Memory B cell (primary cell): ENCODE measurements at regions not wholly inside any gene's neighbourhood (a gene's known extent, or its start where the extent isn't known, plus 50 kb on each side); places are given as distances from the start of the nearest gene placed in this dataset.
"Not testable (repeated sequence)": the region's sequence is repeated elsewhere in the genome, so short reads cannot be mapped to it uniquely, and the experiment has no call there.

ENCODE experiments used
- ATAC-seq: fragments of 150-1000 bp; cut with Tn5 transposase; 2 replicates; pipeline ENCODE4 v1.10.0; 2021; ENCODE audit warnings: low read depth, mild to moderate bottlenecking, moderate library complexity
- DNase-seq, 2 donors: peaks; one replicate each; pipeline ENCODE4 v3.0.0; 2022; ENCODE audit warnings: low spot score in 2 of 2
- H3K27ac Mint-ChIP-seq: one replicate; pipeline ENCODE4 v1.8.0; 2022; ENCODE audit warnings: mild to moderate bottlenecking, moderate library complexity, mixed read lengths
- H3K27me3 Mint-ChIP-seq: one replicate; pipeline ENCODE4 v1.8.0; 2022; ENCODE audit warnings: mixed read lengths
- H3K36me3 Mint-ChIP-seq: one replicate; pipeline ENCODE4 v1.8.0; 2022; ENCODE audit warnings: mild to moderate bottlenecking, mixed read lengths
- H3K4me1 Mint-ChIP-seq: one replicate; pipeline ENCODE4 v1.8.0; 2022; ENCODE audit warnings: mixed read lengths
- H3K4me3 Mint-ChIP-seq: one replicate; pipeline ENCODE4 v1.8.0; 2022; ENCODE audit warnings: mild to moderate bottlenecking, moderate library complexity, mixed read lengths
- H3K9me3 Mint-ChIP-seq: one replicate; pipeline ENCODE4 v1.8.0; 2022; ENCODE audit warnings: mixed read lengths

DNA sequence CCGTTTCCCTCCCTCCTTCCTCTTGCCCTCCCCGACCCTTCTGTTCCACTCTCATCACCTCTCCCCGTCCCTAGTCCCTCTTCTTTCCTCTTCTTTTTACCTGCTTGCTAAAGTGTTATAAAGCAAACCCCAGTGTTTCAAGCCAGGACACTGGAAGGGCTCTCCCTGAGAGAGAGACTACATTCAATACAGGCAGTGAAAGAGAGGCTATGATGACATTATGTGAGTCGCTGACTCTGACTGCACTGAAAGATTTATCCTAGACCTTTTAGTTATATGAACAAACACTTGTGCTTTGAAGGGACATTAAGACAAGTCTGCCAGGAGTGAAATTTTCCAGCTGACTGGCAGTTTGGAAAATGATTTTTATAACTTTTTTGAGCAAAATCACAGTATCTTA lies 155.7 kb downstream of the S1PR1 start:
- Mint-ChIP-seq H3K4me3 (no peak overlapping the region), H3K9me3 (peaks cover 3% of the 10 kb centered on the region), H3K4me1 (peaks cover 32% of the 10 kb centered on the region), H3K36me3 (peaks cover 5% of the 10 kb centered on the region), H3K27me3 (no peaks in the 10 kb centered on the region), H3K27ac (peak overlapping the region; percentile 70)
- ATAC-seq (no peak), DNase-seq (no peak)

DNA sequence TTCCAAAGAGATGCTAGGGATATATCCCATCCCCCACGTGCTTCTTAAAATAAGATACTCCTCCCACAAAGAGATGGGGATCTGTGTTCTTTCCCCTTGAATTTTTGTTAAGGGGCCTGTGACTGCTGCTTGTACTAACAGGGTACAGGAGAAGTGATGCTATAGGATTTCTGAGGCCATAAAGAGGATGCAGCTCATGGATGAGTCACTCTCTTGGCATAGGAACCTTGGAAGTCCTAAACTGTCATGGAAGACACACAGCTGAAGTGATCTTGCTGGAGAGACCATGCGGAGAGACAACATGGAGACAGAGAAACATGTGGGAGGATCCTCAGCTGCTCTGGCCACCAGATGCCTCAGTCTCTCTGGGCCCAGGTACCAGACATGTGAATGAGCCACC lies 157.2 kb downstream of the S1PR1 start:
- ATAC-seq (no peak), DNase-seq (no peak)
- peaks cover 23% of the 10 kb centered on the region for H3K4me1 Mint-ChIP-seq
- no peaks in the 10 kb centered on the region for H3K9me3 Mint-ChIP-seq
- no peak overlapping the region for H3K27ac Mint-ChIP-seq
- H3K4me3 Mint-ChIP-seq, result no peak overlapping the region
- H3K27me3 Mint-ChIP-seq, result no peaks in the 10 kb centered on the region
- H3K36me3 Mint-ChIP-seq, result no peaks in the 10 kb centered on the region

DNA sequence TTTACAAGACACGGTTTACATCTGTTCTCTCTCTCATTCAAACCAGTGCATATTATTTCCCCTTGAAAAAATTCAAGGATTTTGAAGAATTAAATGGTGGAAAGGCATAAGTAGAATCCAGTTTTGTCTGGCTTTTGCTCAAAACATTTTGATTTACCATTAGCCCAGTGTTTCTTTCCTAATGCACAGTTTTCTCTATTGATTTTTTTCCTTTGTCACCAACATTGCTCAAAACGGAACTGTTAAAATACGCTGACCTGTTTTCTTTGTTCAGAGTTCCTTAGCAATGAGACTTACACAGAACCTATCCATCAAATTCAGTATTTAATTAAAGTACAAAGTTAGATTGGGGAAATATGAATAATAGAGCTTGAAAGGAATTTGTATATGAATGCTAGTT lies 162.4 kb downstream of the S1PR1 start:
- Mint-ChIP-seq H3K4me3 (no peak overlapping the region), H3K27me3 (no peaks in the 10 kb centered on the region), H3K36me3 (no peaks in the 10 kb centered on the region), H3K4me1 (peaks cover 6% of the 10 kb centered on the region), H3K9me3 (no peaks in the 10 kb centered on the region), H3K27ac (no peak overlapping the region)
- DNase-seq, result no peak
- no peak for ATAC-seq

DNA sequence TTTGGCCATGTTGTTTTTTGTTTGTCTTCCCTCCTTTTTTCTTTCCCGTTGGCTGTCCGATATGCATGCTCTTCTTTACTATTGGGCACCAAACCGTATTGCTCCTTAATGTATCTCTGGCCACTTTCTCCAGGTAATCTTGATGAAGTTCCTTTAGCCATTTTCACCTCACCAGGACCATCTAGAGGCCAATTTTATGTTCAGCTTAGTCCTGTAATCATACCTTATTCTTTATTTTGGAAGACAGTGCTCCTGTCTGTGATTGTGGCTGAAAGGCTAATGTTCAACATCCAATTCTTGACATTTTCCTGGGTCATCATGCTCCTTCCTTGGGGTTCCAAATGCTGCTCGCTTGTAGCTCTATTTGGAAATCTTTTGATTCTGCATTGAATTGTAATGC lies 169.5 kb downstream of the S1PR1 start:
- no peaks in the 10 kb centered on the region for H3K36me3 Mint-ChIP-seq
- DNase-seq (no peak), ATAC-seq (no peak)
- H3K9me3 Mint-ChIP-seq, result no peaks in the 10 kb centered on the region
- H3K4me1 Mint-ChIP-seq, result peaks cover 37% of the 10 kb centered on the region
- no peaks in the 10 kb centered on the region for H3K27me3 Mint-ChIP-seq
- H3K27ac Mint-ChIP-seq, result peak overlapping the region; percentile 2
- no peak overlapping the region for H3K4me3 Mint-ChIP-seq

DNA sequence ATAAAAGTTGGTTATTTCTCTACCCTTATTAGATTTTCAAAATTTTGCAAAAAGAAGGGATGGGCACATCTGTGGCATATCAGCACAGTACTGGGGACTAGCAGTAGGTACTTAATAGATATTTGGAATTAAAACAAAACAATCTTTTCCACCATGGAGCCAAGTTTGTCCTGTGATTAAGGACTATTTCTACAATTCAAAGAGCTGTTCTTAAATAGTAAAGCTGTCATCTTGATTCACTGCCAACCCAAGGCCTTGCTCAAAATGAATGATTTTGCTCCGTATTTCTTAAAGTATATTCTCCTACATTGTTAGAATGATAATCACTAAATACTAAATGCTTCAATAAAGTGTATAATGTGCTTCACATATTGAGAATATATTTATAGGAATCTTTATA lies 169.9 kb downstream of the S1PR1 start:
- ATAC-seq, result no peak
- no peak overlapping the region for H3K27ac Mint-ChIP-seq
- no peak overlapping the region for H3K4me3 Mint-ChIP-seq
- no peak for DNase-seq
- no peaks in the 10 kb centered on the region for H3K9me3 Mint-ChIP-seq
- H3K27me3 Mint-ChIP-seq, result no peaks in the 10 kb centered on the region
- no peaks in the 10 kb centered on the region for H3K36me3 Mint-ChIP-seq
- peaks cover 41% of the 10 kb centered on the region for H3K4me1 Mint-ChIP-seq

DNA sequence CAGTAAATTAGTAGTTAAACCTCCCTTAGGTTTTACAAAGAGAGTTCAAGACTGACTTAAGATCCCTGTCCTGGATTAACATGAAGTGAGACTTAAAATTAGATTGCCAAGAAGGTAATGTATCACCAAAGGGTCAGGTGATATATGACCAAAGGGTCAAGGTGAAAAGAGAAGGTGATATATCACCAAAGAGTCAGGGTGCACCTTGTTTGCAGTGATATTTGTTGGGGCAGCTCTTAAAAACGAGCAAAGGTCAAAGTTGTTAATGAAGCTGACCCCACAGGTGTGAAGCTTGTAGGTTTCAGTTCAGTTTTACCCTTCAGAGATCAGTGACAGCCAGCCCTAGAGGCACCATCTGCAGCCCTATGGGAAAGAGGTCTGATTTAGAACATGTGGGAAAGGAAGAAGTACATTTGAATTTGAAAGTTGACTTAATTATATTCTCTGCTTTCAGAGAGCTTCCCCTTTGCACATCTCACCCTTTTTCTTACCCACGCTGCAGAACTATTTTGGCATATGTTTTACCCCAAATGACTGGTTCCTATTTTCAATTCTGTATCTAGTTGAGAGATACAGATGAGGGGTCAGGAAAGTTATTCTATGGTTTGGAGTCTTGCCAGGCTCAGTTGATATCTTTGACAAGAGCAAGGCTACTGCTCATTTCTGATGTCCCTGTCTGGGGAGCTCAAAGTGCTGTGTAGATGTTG lies 170.8 kb downstream of the S1PR1 start:
- Mint-ChIP-seq H3K27ac (peak overlapping the region; percentile 62), H3K27me3 (no peaks in the 10 kb centered on the region), H3K9me3 (no peaks in the 10 kb centered on the region), H3K4me3 (peak overlapping the region; percentile 4), H3K4me1 (peaks cover 40% of the 10 kb centered on the region), H3K36me3 (no peaks in the 10 kb centered on the region)
- ATAC-seq (peak; percentile 86), DNase-seq (peak in 1 of 2 donors; percentile 21)

DNA sequence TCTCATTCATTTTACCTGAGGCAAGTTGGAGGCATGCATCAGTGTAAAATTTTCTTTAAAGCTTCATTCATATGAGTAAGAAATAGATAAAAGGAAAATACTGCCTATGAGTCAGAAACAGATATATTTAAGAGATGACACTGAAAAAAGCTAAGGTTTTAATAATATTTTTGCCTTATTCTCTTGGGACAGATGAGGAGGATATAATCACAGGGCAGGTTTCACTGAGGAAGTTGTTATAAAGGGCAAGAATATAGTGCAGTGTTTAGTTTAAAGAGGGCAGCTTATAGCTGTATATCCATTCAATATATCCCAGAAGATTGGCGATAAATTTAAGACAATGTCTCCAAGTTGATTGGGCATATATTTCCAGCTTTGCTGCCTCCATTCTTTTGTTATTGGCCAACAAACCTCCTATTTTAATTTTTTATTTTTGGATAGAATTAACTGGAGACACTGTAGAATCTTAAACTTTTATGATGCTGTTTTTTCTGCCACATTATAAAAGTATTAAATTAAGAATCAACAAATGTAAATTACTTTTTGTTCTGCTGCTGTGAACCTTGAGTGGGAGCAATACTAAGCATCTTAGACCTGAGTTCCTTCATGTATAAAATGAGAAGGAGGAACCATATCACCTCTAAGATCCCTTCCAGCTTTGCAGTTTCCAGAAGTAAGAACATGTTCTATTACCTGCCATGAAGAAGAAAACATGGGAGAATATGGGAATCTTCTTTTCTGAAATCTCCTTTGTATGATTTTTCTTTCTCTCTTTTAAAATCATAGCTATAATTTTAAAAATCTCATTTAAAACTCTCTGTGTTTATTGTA lies 171.6 kb downstream of the S1PR1 start:
- DNase-seq (no peak), ATAC-seq (peak; percentile 37)
- H3K27me3 Mint-ChIP-seq, result no peaks in the 10 kb centered on the region
- peak overlapping the region; percentile 62 for H3K27ac Mint-ChIP-seq
- H3K9me3 Mint-ChIP-seq, result no peaks in the 10 kb centered on the region
- H3K36me3 Mint-ChIP-seq, result no peaks in the 10 kb centered on the region
- H3K4me1 Mint-ChIP-seq, result peaks cover 41% of the 10 kb centered on the region
- H3K4me3 Mint-ChIP-seq, result peak overlapping the region; percentile 4

DNA sequence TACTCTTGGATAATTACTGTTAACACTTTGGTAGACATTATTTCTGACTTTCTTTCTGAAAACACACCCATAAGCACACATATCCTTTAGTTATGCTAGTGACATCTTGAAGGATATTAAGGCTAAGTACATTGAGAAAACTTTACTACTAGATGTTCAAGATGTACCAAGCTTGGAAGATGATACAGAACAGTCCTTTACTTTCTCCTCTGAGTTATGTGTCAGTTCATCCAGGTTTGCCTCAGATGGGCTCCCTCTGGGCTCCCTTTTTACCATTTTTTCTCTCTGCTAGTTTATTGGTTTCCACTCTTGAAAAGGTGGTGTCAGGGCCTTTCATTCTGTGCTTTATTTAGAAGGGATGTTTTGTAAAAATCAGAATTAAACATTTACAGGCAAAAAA lies 172.3 kb downstream of the S1PR1 start:
- DNase-seq (no peak), ATAC-seq (no peak)
- H3K4me1 Mint-ChIP-seq, result peaks cover 42% of the 10 kb centered on the region
- H3K27ac Mint-ChIP-seq, result no peak overlapping the region
- H3K36me3 Mint-ChIP-seq, result no peaks in the 10 kb centered on the region
- no peaks in the 10 kb centered on the region for H3K9me3 Mint-ChIP-seq
- H3K27me3 Mint-ChIP-seq, result no peaks in the 10 kb centered on the region
- H3K4me3 Mint-ChIP-seq, result no peak overlapping the region

DNA sequence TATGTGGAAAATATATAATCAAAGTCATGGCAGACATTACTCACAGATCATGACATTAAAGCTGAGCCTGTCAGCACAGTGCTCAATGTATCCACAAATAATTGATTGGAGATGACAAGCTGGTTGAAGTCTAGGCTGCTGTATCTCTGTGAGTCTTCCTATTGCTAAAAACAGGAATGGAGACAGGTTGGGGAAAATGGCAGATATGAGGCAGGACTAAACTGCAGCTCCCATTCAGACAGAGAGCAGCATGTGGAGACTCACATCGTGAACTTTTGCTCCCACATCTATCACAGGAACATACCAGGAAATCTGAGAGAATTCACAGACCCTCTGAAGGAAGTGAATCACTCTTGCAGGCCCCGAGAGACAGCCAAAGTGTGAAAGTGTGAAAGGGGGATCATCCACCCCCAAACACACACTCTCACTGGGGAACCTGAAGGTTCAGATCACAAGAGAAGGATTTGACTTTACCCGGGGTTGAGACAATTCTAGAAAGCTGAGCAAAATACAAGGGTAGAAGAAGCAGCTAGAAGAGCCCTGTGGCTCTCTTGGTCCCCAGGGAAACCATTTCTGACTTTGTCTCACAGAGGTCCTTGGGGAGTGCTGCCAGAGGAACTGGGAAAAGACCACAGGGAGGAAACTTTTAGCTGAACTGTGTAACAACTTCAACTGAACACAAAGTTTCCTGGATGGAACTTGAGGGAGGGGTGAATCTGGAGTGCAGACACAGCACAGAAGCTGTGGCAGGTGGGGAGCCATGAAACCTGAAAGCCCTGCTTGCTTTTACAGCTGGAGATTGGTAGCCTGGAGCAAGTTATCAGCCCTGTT lies 173.4 kb downstream of the S1PR1 start:
- no peaks in the 10 kb centered on the region for H3K27me3 Mint-ChIP-seq
- no peaks in the 10 kb centered on the region for H3K9me3 Mint-ChIP-seq
- peaks cover 40% of the 10 kb centered on the region for H3K4me1 Mint-ChIP-seq
- ATAC-seq (no peak), DNase-seq (no peak)
- H3K4me3 Mint-ChIP-seq, result peak overlapping the region; percentile 27
- no peak overlapping the region for H3K27ac Mint-ChIP-seq
- no peaks in the 10 kb centered on the region for H3K36me3 Mint-ChIP-seq

DNA sequence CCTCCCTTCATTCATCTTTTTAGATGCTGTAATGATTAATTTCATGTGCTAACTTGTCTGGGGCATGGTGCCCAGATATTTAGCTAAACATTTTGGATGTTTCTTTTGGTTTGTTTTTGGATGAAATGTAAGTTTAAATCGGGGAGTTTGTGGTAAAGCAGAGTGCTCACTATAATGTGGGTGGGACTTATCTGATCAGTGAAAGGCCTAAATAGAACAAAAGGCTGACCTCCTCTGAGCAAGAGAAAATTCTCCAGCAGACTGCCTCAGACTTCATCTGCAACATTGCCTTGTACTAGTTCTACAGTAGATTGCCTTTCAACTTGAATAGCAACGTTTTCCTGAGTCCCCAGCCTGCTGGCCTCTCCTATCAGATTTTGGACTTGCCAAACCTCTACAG lies 183.6 kb downstream of the S1PR1 start:
- ATAC-seq, result no peak
- H3K27ac Mint-ChIP-seq, result no peak overlapping the region

DNA sequence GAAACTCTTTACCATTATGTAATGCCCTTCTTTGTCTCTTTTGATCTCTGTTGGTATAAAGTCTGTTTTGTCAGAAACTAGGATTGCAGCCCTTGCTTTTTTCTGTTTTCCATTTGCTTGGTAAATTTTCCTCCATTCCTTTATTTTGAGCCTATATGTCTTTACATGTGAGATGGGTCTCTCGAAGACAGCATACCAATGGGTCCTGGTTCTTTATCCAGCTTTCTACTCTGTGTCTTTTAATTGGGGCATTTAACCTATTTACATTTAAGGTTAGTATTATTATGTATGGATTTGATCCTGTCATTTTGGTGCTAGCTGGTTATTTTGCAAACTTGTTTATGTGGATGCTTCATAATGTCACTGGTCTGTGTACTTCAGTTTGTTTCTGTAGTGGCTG lies 191.3 kb downstream of the S1PR1 start:
- DNase-seq, H3K27me3 Mint-ChIP-seq, H3K27ac Mint-ChIP-seq, ATAC-seq, H3K4me3 Mint-ChIP-seq, H3K9me3 Mint-ChIP-seq, H3K36me3 Mint-ChIP-seq: not testable (repeated sequence)
- H3K4me1 Mint-ChIP-seq, result peaks cover 12% of the 10 kb centered on the region

More for the DNA sequence above, 183.6 kb downstream of the S1PR1 start:
- Mint-ChIP-seq H3K27me3 (no peaks in the 10 kb centered on the region), H3K9me3 (peaks cover 10% of the 10 kb centered on the region), H3K4me3 (no peak overlapping the region), H3K36me3 (no peaks in the 10 kb centered on the region), H3K4me1 (peaks cover 7% of the 10 kb centered on the region)
- no peak for DNase-seq

DNA sequence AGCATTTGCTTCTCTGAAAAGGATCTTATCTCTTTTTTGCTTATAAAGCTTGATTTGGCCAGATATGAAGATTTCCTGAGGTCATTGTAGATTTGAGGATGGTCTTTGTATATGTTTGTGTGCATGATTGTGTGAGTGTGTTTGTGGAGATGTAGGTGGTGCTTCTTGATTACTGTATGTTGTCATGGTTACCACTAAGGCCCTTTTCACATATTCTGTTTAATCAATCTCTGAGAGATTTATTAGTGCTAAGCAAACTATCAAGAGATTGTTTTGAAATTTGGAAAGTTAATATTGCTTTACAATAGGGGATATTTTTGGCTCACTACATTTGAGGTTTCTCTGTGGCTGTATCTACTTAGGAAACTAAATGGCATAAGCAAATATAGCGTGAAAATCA lies 191.7 kb downstream of the S1PR1 start:
- ATAC-seq (no peak), DNase-seq (no peak)
- H3K4me1 Mint-ChIP-seq, result peaks cover 12% of the 10 kb centered on the region
- H3K4me3 Mint-ChIP-seq, result no peak overlapping the region
- H3K27ac Mint-ChIP-seq, result no peak overlapping the region
- H3K36me3 Mint-ChIP-seq, result peaks cover 2% of the 10 kb centered on the region
- H3K27me3 Mint-ChIP-seq, result no peaks in the 10 kb centered on the region
- H3K9me3 Mint-ChIP-seq, result peaks cover 4% of the 10 kb centered on the region

DNA sequence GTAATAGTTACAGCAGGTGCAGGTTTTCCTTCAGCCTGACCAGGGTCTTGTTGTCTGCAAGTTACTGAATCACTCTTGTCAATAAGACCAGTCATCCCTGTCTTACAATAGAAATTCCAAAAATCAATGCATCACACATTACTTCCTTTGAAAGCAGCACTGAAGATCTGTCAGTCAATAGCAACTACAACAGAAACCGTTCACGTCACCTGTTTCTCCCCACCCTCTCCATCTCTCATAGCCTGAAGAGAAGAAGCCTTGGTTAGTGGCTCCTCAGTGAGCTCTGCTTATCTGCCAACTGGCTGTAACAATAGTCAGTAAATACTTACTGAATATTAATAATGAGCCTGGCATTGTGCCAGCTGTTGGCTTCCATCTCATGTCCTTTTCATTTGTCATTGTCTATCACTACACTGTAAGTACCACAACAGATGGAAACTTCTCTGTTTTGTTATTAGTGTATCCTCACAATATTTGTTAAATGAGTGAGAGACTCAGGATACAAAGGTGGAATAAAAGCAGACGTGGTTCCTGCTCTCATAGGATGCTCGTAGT lies 195.2 kb downstream of the S1PR1 start:
- H3K27ac Mint-ChIP-seq, result no peak overlapping the region
- H3K4me3 Mint-ChIP-seq, result no peak overlapping the region
- H3K4me1 Mint-ChIP-seq, result peaks cover 11% of the 10 kb centered on the region
- H3K36me3 Mint-ChIP-seq, result peaks cover 2% of the 10 kb centered on the region
- ATAC-seq, result no peak
- H3K27me3 Mint-ChIP-seq, result no peaks in the 10 kb centered on the region
- DNase-seq, result no peak
- H3K9me3 Mint-ChIP-seq, result no peaks in the 10 kb centered on the region
